Kidney (tissue), 13 donors: ENCODE measurements at regions not wholly inside any gene's neighbourhood (a gene's known extent, or its start where the extent isn't known, plus 50 kb on each side); places are given as distances from the start of the nearest gene placed in this dataset.
"Not testable (repeated sequence)": the region's sequence is repeated elsewhere in the genome, so short reads cannot be mapped to it uniquely, and the experiment has no call there.

Experiments
- DNase-seq, 5 donors: peaks; one replicate each; pipeline ENCODE4 v3.0.0-alpha.2; 2013 to 2020
- FAIRE-seq: peaks from 2 replicates; lab custom pipeline; 2012; peaks lifted over from hg19 to GRCh38; lab: Jason Lieb, UNC
- H3K27ac ChIP-seq, 2 donors: one replicate each; pipeline ENCODE4 v1.7.0; 2013; ENCODE audit warnings: low read depth in 2 of 2, low read length in 2 of 2, inconsistent platforms in 1 of 2
- H3K27me3 ChIP-seq: one replicate; pipeline ENCODE4 v1.7.1; 2013; ENCODE audit warnings: low read length, inconsistent platforms; ENCODE audit not compliant: control insufficient read depth, insufficient read depth
- H3K36me3 ChIP-seq, 3 donors: one replicate each; pipeline versions ENCODE4 v1.7.0 to v1.7.1; 2013; ENCODE audit warnings: low read length in 3 of 3, control low read depth in 1 of 3, inconsistent platforms in 1 of 3; ENCODE audit not compliant: insufficient read depth in 3 of 3, control insufficient read depth in 2 of 3
- H3K4me1 ChIP-seq, 3 donors: one replicate each; pipeline versions ENCODE4 v1.7.0 to v1.7.1; 2013; ENCODE audit warnings: low read length in 3 of 3, inconsistent platforms in 1 of 3, low read depth in 1 of 3; ENCODE audit not compliant: control insufficient read depth in 2 of 3, insufficient read depth in 2 of 3
- H3K4me3 ChIP-seq, 3 donors: one replicate each; pipeline versions ENCODE4 v1.7.0 to v1.8.1; 2013; ENCODE audit warnings: low read length in 3 of 3, control low read depth in 1 of 3, inconsistent platforms in 1 of 3
- H3K9ac ChIP-seq, 3 donors: one replicate each; pipeline versions ENCODE4 v1.7.0 to v1.7.1; 2013; ENCODE audit warnings: low read length in 3 of 3, control low read depth in 1 of 3, inconsistent platforms in 1 of 3
- H3K9me3 ChIP-seq, 3 donors: one replicate each; pipeline versions ENCODE4 v1.7.0 to v1.7.1; 2013; ENCODE audit warnings: low read length in 3 of 3, control low read depth in 1 of 3, inconsistent platforms in 1 of 3; ENCODE audit not compliant: control insufficient read depth in 2 of 3, insufficient read depth in 1 of 3
- intact Hi-C: fragments of 100-400 bp; cut with DNase I; formaldehyde crosslinking; loops from one replicate; pipeline ENCODE4 v1.11.1; 2022
- TF ChIP-seq, protein P1 (sequence below): IDR thresholded peaks from 3 replicates; pipeline ENCODE4 v1.5.1; 2012; ENCODE audit warnings: mild to moderate bottlenecking, moderate library complexity, borderline replicate concordance; ENCODE audit not compliant: insufficient read depth; ENCODE audit errors: extremely low read depth
- donor health status: control.
- donor health status: control.
- donor health status: control.
- donor health status: control.
- donor health status: control.
- donor health status: DM: yes; HTN: yes; CAD: no.
- donor health status: Normal renal cell carcinoma (clear cell type).

DNA sequence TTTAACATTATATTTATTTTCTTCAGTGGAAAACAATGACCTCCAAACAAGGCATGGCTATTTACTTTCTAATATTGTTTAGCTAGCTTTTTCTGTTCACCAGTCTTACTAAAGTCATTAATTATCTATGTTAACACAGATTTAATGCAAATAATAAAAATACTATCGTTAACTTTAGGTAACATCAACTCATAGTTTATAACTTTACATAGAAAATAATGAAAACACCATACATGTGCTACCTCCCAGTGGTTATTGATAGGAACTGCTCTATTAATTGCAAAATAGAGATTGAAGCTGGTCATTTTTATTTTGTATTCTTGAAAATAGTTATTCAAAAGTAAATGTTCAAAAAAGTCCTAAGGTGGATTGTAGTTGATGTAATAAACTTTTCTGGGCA lies 78.3 kb upstream of the HCN1 start:
- DNase-seq (no peak), FAIRE-seq (no peak)
- Histone ChIP-seq H3K4me1 (no peaks in the 10 kb centered on the region), H3K36me3 (no peaks in the 10 kb centered on the region), H3K27ac (no peak overlapping the region), H3K9ac (no peak overlapping the region), H3K9me3 (no peaks in the 10 kb centered on the region), H3K27me3 (no peaks in the 10 kb centered on the region), H3K4me3 (no peak overlapping the region)
- intact Hi-C loops: no loop called here
- TF ChIP-seq, protein P1, sequence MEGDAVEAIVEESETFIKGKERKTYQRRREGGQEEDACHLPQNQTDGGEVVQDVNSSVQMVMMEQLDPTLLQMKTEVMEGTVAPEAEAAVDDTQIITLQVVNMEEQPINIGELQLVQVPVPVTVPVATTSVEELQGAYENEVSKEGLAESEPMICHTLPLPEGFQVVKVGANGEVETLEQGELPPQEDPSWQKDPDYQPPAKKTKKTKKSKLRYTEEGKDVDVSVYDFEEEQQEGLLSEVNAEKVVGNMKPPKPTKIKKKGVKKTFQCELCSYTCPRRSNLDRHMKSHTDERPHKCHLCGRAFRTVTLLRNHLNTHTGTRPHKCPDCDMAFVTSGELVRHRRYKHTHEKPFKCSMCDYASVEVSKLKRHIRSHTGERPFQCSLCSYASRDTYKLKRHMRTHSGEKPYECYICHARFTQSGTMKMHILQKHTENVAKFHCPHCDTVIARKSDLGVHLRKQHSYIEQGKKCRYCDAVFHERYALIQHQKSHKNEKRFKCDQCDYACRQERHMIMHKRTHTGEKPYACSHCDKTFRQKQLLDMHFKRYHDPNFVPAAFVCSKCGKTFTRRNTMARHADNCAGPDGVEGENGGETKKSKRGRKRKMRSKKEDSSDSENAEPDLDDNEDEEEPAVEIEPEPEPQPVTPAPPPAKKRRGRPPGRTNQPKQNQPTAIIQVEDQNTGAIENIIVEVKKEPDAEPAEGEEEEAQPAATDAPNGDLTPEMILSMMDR: no peak

DNA sequence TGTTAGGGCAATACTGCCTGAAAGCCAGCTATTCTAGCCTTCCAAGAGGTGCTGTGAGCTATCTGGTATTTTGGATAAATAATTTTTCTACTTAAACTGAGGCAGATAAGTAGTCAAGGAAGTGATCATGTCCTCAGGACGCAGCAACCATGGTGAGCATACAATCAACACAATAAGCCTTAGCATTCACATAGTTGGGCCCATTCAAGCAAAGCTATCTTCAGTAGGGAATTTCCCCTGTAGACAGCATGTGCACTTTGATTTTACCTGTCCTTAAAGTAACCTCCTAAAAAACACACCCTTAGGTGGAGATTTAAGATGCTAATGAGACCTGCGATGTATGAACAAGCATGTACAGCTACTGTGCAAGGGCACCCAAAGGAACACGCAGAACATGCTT lies 76.2 kb upstream of the HCN1 start:
- TF ChIP-seq, protein P1: no peak
- no peak overlapping the region for H3K27ac ChIP-seq
- H3K36me3 ChIP-seq: no peaks in the 10 kb centered on the region
- no peaks in the 10 kb centered on the region for H3K4me1 ChIP-seq
- no peaks in the 10 kb centered on the region for H3K9me3 ChIP-seq
- FAIRE-seq (no peak), DNase-seq (no peak)
- intact Hi-C loops: no loop called here
- H3K4me3 ChIP-seq: no peak overlapping the region
- H3K27me3 ChIP-seq: no peaks in the 10 kb centered on the region
- H3K9ac ChIP-seq: no peak overlapping the region

DNA sequence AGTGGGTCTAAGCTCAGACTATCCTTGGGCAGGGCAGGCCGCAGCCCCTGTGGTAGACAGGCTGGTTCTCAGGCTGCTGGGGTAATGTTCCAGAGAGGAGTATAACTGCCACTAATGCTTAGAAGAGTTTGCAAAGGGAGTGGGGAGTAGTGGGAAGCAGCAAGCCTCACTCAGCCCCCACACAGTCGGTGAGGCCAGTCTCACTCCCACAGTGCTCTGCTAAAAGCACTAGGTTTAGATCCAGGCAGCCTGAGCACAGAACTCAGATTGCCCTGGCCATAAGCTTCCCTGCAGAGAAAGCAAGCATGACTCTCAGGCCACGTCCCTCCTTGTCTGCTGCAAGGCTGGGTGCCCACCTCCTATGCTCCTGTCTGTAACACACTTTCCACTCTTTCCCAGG lies 69.4 kb upstream of the HCN1 start:
- Histone ChIP-seq H3K4me1 (no peaks in the 10 kb centered on the region), H3K4me3 (no peak overlapping the region), H3K9me3 (no peaks in the 10 kb centered on the region), H3K9ac (no peak overlapping the region), H3K27ac (no peak overlapping the region), H3K36me3 (no peaks in the 10 kb centered on the region), H3K27me3 (no peaks in the 10 kb centered on the region)
- FAIRE-seq: no peak
- TF ChIP-seq, protein P1: no peak
- intact Hi-C loops: no loop called here
- peak in 1 of 5 donors; percentile 48 for DNase-seq

- TF ChIP-seq, protein P1: no peak
- intact Hi-C loops: no loop called here
- no peak for FAIRE-seq
These were observed 54.4 kb upstream of the HCN1 start for GRCh38 chr5:45750574-45750973.

DNA sequence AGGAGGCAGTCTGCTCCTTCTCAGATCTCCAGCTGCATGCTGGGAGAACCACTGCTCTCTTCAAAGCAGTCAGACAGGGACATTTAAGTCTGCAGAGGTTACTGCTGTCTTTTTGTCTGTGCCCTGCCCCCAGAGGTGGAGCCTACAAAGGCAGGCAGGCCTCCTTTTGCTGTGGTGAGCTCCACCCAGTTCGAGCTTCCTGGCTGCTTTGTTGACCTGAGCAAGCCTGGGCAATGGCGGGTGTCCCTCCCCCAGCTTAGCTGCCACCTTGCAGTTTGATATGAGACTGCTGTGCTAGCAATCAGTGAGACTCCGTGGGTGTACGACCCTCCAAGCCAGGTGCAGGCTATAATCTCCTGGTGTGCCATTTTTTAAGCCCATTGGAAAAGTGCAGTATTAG lies 52.3 kb upstream of the HCN1 start:
- H3K36me3 ChIP-seq, H3K27me3 ChIP-seq, DNase-seq, intact Hi-C loops, H3K9ac ChIP-seq, H3K9me3 ChIP-seq, H3K27ac ChIP-seq, FAIRE-seq, H3K4me1 ChIP-seq, H3K4me3 ChIP-seq: not testable (repeated sequence)

More at GRCh38 chr5:45750574-45750973, 54.4 kb upstream of the HCN1 start:
- no peak for DNase-seq
- Histone ChIP-seq H3K36me3 (no peaks in the 10 kb centered on the region), H3K27me3 (no peaks in the 10 kb centered on the region), H3K9me3 (no peaks in the 10 kb centered on the region), H3K9ac (no peak overlapping the region), H3K4me3 (no peak overlapping the region), H3K4me1 (no peaks in the 10 kb centered on the region), H3K27ac (no peak overlapping the region)
